Tibial artery (tissue), 4 donors: ENCODE measurements at regions not wholly inside any gene's neighbourhood (a gene's known extent, or its start where the extent isn't known, plus 50 kb on each side); places are given as distances from the start of the nearest gene placed in this dataset.

Experiments
- DNase-seq, 2 donors: peaks; one replicate each; pipeline ENCODE4 v3.0.0-alpha.2; 2019
- H3K27ac ChIP-seq, 2 donors: fragments of 200-600 bp; sonication (generic) in 1 of 2; 1 replicate in 1 of 2; 2 replicates in 1 of 2; pipeline ENCODE4 v1.5.1; 2018 to 2019; ENCODE audit warnings: mild to moderate bottlenecking in 1 of 2
- H3K27me3 ChIP-seq, 2 donors: fragments of 200-600 bp; sonication (generic) in 1 of 2; one replicate each; pipeline versions ENCODE4 v1.5.1 to v1.6.0; 2016 to 2019
- H3K36me3 ChIP-seq, 3 donors: fragments of 200-600 bp; sonication (generic) in 2 of 3; one replicate each; pipeline ENCODE4 v1.5.1; 2016 to 2019; ENCODE audit warnings: mild to moderate bottlenecking in 2 of 3
- H3K4me1 ChIP-seq, 4 donors: fragments of 200-600 bp; sonication (generic) in 2 of 4; 1 replicate in 3 of 4; 2 replicates in 1 of 4; pipeline ENCODE4 v1.5.1; 2016 to 2019
- H3K4me3 ChIP-seq, 2 donors: fragments of 200-600 bp; sonication (generic) in 1 of 2; 1 replicate in 1 of 2; 2 replicates in 1 of 2; pipeline ENCODE4 v1.5.1; 2018 to 2019; ENCODE audit warnings: mild to moderate bottlenecking in 2 of 2
- H3K9me3 ChIP-seq, 3 donors: fragments of 200-600 bp; sonication (generic) in 1 of 3; one replicate each; pipeline ENCODE4 v1.5.1; 2016 to 2019
- CTCF ChIP-seq, 2 experiments: fragments of 200-600 bp in 1 of 2; fragments of 450-650 bp in 1 of 2; IDR thresholded peaks; one replicate each; pipeline ENCODE4 v1.5.1; 2017 to 2019; ENCODE audit warnings: antibody characterized with exemption in 2 of 2, mild to moderate bottlenecking in 1 of 2, moderate library complexity in 1 of 2
- intact Hi-C: fragments of 100-400 bp; cut with DNase I; formaldehyde crosslinking; loops from one replicate; pipeline ENCODE4 v1.15.0; 2023; ENCODE audit warnings: low total_unique reads

GRCh38 chr10:84076540-84077195 lies 62.6 kb upstream of the GHITM start:
- Histone ChIP-seq H3K4me1 (no peaks in the 10 kb centered on the region), H3K36me3 (no peaks in the 10 kb centered on the region), H3K9me3 (no peaks in the 10 kb centered on the region), H3K27ac (no peak overlapping the region), H3K4me3 (no peak overlapping the region), H3K27me3 (no peaks in the 10 kb centered on the region)
- no peak for TF ChIP-seq CTCF (IDR thresholded peaks at IDR 0.05)
- no peak for DNase-seq
- intact Hi-C loops = no loop called here

GRCh38 chr10:84077768-84078167 lies 61.5 kb upstream of the GHITM start:
- no peak for TF ChIP-seq CTCF (IDR thresholded peaks at IDR 0.05)
- Histone ChIP-seq H3K4me1 (no peaks in the 10 kb centered on the region), H3K36me3 (no peaks in the 10 kb centered on the region), H3K4me3 (no peak overlapping the region), H3K27ac (no peak overlapping the region), H3K9me3 (no peaks in the 10 kb centered on the region), H3K27me3 (no peaks in the 10 kb centered on the region)
- no peak for DNase-seq
- intact Hi-C loops = no loop called here

- no peaks in the 10 kb centered on the region for H3K36me3 ChIP-seq
- no peaks in the 10 kb centered on the region for H3K9me3 ChIP-seq
- TF ChIP-seq CTCF (IDR thresholded peaks at IDR 0.05) = no peak
- intact Hi-C loops = no loop called here
- DNase-seq = no peak
- H3K27ac ChIP-seq = no peak overlapping the region
- no peaks in the 10 kb centered on the region for H3K27me3 ChIP-seq
- H3K4me1 ChIP-seq = no peaks in the 10 kb centered on the region
- H3K4me3 ChIP-seq = no peak overlapping the region
Observed at GRCh38 chr10:84078771-84079170, 60.5 kb upstream of the GHITM start.

- no peak overlapping the region for H3K4me3 ChIP-seq
- TF ChIP-seq CTCF (IDR thresholded peaks at IDR 0.05) = no peak
- intact Hi-C loops = no loop called here
Observed at GRCh38 chr10:84084342-84084741, 55.0 kb upstream of the GHITM start.

GRCh38 chr10:84087202-84087601 lies 52.1 kb upstream of the GHITM start:
- no peak for TF ChIP-seq CTCF (IDR thresholded peaks at IDR 0.05)
- H3K36me3 ChIP-seq = no peaks in the 10 kb centered on the region
- DNase-seq = no peak
- no peak overlapping the region for H3K4me3 ChIP-seq
- no peaks in the 10 kb centered on the region for H3K9me3 ChIP-seq
- peaks cover 0 to 4% of the 10 kb centered on the region in 2 donors for H3K27me3 ChIP-seq
- no peak overlapping the region for H3K27ac ChIP-seq
- intact Hi-C loops = no loop called here
- H3K4me1 ChIP-seq = no peaks in the 10 kb centered on the region

More at GRCh38 chr10:84084342-84084741, 55.0 kb upstream of the GHITM start:
- Histone ChIP-seq H3K36me3 (no peaks in the 10 kb centered on the region), H3K27ac (no peak overlapping the region), H3K27me3 (peaks cover 0 to 2% of the 10 kb centered on the region in 2 donors), H3K9me3 (no peaks in the 10 kb centered on the region), H3K4me1 (no peaks in the 10 kb centered on the region)
- DNase-seq = no peak

- H3K9me3 ChIP-seq = no peaks in the 10 kb centered on the region
- H3K27me3 ChIP-seq = peaks cover 0 to 4% of the 10 kb centered on the region in 2 donors
- H3K4me3 ChIP-seq = no peak overlapping the region
- TF ChIP-seq CTCF (IDR thresholded peaks at IDR 0.05) = no peak
- DNase-seq = no peak
- intact Hi-C loops = no loop called here
- no peaks in the 10 kb centered on the region for H3K36me3 ChIP-seq
- no peak overlapping the region for H3K27ac ChIP-seq
- no peaks in the 10 kb centered on the region for H3K4me1 ChIP-seq
Observed at GRCh38 chr10:84088626-84089025, 50.7 kb upstream of the GHITM start.
